Neural cell (in vitro differentiated cells): ENCODE measurements at regions not wholly inside any gene's neighbourhood (a gene's known extent, or its start where the extent isn't known, plus 50 kb on each side); places are given as distances from the start of the nearest gene placed in this dataset.
"Not testable (repeated sequence)": the region's sequence is repeated elsewhere in the genome, so short reads cannot be mapped to it uniquely, and the experiment has no call there.

ENCODE experiments used
- H2AFZ ChIP-seq: fragments of 200-600, 300-800 bp; sonication (generic), shearing (Covaris generic); 2 replicates; pipeline ENCODE4 v1.6.0; 2014; ENCODE audit warnings: low read depth, mild to moderate bottlenecking, antibody characterized with exemption, low read length, moderate library complexity
- H3F3A ChIP-seq: fragments of 200-600 bp; shearing (Covaris generic); 2 replicates; pipeline ENCODE4 v1.6.1; 2016; ENCODE audit warnings: mild to moderate bottlenecking, moderate library complexity, mixed read lengths, antibody characterized with exemption, low read length; ENCODE audit not compliant: insufficient read depth, poor library complexity, severe bottlenecking
- H3K27ac ChIP-seq: fragments of 200-600, 300-800 bp; sonication (generic), shearing (Covaris generic); 2 replicates; pipeline ENCODE4 v1.5.1; 2014; ENCODE audit warnings: mild to moderate bottlenecking, low read length, moderate library complexity
- H3K27me3 ChIP-seq: fragments of 300-800, 200-600 bp; sonication (generic), shearing (Covaris generic); 2 replicates; pipeline ENCODE4 v1.6.0; 2014; ENCODE audit warnings: mild to moderate bottlenecking, low read depth, low read length, moderate library complexity; ENCODE audit not compliant: insufficient read depth
- H3K36me3 ChIP-seq: fragments of 300-800, 200-600 bp; sonication (generic), shearing (Covaris generic); 2 replicates; pipeline ENCODE4 v1.5.1; 2014; ENCODE audit warnings: mild to moderate bottlenecking, antibody characterized with exemption, low read length, moderate library complexity; ENCODE audit not compliant: insufficient read depth
- H3K4me2 ChIP-seq: fragments of 300-800, 200-600 bp; sonication (generic), shearing (Covaris generic); 2 replicates; pipeline ENCODE4 v1.6.0; 2014; ENCODE audit warnings: mild to moderate bottlenecking, low read length
- H3K4me3 ChIP-seq: fragments of 300-800, 200-600 bp; sonication (generic), shearing (Covaris generic); 2 replicates; pipeline ENCODE4 v1.5.1; 2014; ENCODE audit warnings: mild to moderate bottlenecking, low read length, moderate library complexity
- H3K79me2 ChIP-seq: fragments of 200-600 bp; shearing (Covaris generic); replicated peaks from 2 replicates; pipeline ENCODE4 v1.6.0; 2014; ENCODE audit warnings: mild to moderate bottlenecking, low read length, moderate library complexity; ENCODE audit not compliant: insufficient read depth
- H3K9ac ChIP-seq: fragments of 300-800, 200-600 bp; sonication (generic), shearing (Covaris generic); 2 replicates; pipeline ENCODE4 v1.6.1; 2016; ENCODE audit warnings: mild to moderate bottlenecking, low read length, mixed read lengths
- H3K9me2 ChIP-seq: fragments of 200-600 bp; shearing (Covaris generic); 2 replicates; pipeline ENCODE4 v1.6.1; 2016; ENCODE audit warnings: mild to moderate bottlenecking, low read length, mixed read lengths; ENCODE audit not compliant: insufficient read depth
- H3K9me3 ChIP-seq: fragments of 200-600, 300-800 bp; sonication (generic), shearing (Covaris generic); 2 replicates; pipeline ENCODE4 v1.6.1; 2016; ENCODE audit warnings: mild to moderate bottlenecking, mixed run types, low read length, moderate library complexity, mixed read lengths
- H4K20me1 ChIP-seq: fragments of 200-600 bp; shearing (Covaris generic); 2 replicates; pipeline ENCODE4 v1.6.1; 2016; ENCODE audit warnings: mild to moderate bottlenecking, mixed run types; ENCODE audit not compliant: insufficient read depth
- EP300 ChIP-seq: fragments of 450-650 bp; conservative IDR thresholded peaks from 2 replicates; pipeline ENCODE4 v1.6.1; 2014; ENCODE audit warnings: antibody characterized with exemption, mild to moderate bottlenecking, moderate library complexity; ENCODE audit not compliant: poor library complexity, severe bottlenecking
- EZH2 ChIP-seq: fragments of 200-600, 300-800 bp; shearing (Covaris generic), sonication (generic); IDR thresholded peaks from 2 replicates; pipeline ENCODE4 v1.6.1; 2014; ENCODE audit warnings: antibody characterized with exemption, low read length, borderline replicate concordance, mild to moderate bottlenecking; ENCODE audit not compliant: insufficient read depth, poor library complexity, severe bottlenecking
- MXI1 ChIP-seq: fragments of 450-650 bp; conservative IDR thresholded peaks from 2 replicates; pipeline ENCODE4 v1.6.1; 2014; ENCODE audit warnings: antibody characterized with exemption, mild to moderate bottlenecking; ENCODE audit not compliant: poor library complexity, severe bottlenecking
- POLR2AphosphoS5 ChIP-seq: IDR thresholded peaks from 2 replicates; pipeline ENCODE4 v1.6.1; 2012
- RAD21 ChIP-seq: fragments of 450-650 bp; conservative IDR thresholded peaks from 2 replicates; pipeline ENCODE4 v1.6.1; 2014; ENCODE audit warnings: antibody characterized with exemption, mild to moderate bottlenecking, moderate library complexity
- SMC3 ChIP-seq: fragments of 450-650 bp; conservative IDR thresholded peaks from 2 replicates; pipeline ENCODE4 v1.6.1; 2014; ENCODE audit warnings: antibody characterized with exemption, mild to moderate bottlenecking, moderate library complexity; ENCODE audit not compliant: poor library complexity
- TAF1 ChIP-seq: IDR thresholded peaks from 2 replicates; pipeline ENCODE4 v1.6.1; 2012; ENCODE audit warnings: low read depth
- TF ChIP-seq, protein P1 (sequence below): IDR thresholded peaks from 2 replicates; pipeline ENCODE4 v1.6.1; 2012; ENCODE audit warnings: borderline replicate concordance
- TF ChIP-seq, protein P2 (sequence below): fragments of 450-650 bp; IDR thresholded peaks from 2 replicates; pipeline ENCODE4 v1.5.1; 2014; ENCODE audit warnings: antibody characterized with exemption, mild to moderate bottlenecking, moderate library complexity; ENCODE audit not compliant: poor library complexity, severe bottlenecking

DNA sequence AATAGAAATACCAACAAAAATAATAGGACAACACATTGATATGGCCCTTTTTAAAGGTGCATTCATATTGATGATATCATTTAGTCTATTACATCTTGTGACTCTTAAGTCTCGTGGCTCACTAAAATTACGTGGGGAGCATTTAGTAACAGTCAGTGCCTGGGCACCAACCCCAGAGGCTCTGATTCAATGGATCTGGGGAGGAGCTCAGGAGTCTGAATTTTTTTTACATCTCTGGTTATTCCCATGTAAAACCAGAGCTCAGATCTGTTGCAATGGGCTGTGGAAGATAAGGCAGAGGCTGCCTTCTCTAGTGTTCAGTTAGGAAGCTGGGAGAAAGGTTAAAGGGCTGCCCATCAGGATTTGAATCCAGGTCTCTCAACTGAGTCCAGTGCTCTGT is 549.9 kb upstream of the CDH5 start:
- no peak overlapping the region for H3K4me2 ChIP-seq
- H3K36me3 ChIP-seq, result no peaks in the 10 kb centered on the region
- H4K20me1 ChIP-seq, result no peaks in the 10 kb centered on the region
- H2AFZ ChIP-seq, result no peak overlapping the region
- no peak overlapping the region for H3K27ac ChIP-seq
- H3K79me2 ChIP-seq, result no peaks in the 10 kb centered on the region
- no peaks in the 10 kb centered on the region for H3K9me3 ChIP-seq
- TF ChIP-seq TAF1 (no peak), SMC3 (no peak), RAD21 (no peak), EZH2 (no peak), EP300 (no peak), POLR2AphosphoS5 (no peak), MXI1 (no peak)
- TF ChIP-seq, protein P1, sequence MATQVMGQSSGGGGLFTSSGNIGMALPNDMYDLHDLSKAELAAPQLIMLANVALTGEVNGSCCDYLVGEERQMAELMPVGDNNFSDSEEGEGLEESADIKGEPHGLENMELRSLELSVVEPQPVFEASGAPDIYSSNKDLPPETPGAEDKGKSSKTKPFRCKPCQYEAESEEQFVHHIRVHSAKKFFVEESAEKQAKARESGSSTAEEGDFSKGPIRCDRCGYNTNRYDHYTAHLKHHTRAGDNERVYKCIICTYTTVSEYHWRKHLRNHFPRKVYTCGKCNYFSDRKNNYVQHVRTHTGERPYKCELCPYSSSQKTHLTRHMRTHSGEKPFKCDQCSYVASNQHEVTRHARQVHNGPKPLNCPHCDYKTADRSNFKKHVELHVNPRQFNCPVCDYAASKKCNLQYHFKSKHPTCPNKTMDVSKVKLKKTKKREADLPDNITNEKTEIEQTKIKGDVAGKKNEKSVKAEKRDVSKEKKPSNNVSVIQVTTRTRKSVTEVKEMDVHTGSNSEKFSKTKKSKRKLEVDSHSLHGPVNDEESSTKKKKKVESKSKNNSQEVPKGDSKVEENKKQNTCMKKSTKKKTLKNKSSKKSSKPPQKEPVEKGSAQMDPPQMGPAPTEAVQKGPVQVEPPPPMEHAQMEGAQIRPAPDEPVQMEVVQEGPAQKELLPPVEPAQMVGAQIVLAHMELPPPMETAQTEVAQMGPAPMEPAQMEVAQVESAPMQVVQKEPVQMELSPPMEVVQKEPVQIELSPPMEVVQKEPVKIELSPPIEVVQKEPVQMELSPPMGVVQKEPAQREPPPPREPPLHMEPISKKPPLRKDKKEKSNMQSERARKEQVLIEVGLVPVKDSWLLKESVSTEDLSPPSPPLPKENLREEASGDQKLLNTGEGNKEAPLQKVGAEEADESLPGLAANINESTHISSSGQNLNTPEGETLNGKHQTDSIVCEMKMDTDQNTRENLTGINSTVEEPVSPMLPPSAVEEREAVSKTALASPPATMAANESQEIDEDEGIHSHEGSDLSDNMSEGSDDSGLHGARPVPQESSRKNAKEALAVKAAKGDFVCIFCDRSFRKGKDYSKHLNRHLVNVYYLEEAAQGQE, result no peak
- TF ChIP-seq, protein P2, sequence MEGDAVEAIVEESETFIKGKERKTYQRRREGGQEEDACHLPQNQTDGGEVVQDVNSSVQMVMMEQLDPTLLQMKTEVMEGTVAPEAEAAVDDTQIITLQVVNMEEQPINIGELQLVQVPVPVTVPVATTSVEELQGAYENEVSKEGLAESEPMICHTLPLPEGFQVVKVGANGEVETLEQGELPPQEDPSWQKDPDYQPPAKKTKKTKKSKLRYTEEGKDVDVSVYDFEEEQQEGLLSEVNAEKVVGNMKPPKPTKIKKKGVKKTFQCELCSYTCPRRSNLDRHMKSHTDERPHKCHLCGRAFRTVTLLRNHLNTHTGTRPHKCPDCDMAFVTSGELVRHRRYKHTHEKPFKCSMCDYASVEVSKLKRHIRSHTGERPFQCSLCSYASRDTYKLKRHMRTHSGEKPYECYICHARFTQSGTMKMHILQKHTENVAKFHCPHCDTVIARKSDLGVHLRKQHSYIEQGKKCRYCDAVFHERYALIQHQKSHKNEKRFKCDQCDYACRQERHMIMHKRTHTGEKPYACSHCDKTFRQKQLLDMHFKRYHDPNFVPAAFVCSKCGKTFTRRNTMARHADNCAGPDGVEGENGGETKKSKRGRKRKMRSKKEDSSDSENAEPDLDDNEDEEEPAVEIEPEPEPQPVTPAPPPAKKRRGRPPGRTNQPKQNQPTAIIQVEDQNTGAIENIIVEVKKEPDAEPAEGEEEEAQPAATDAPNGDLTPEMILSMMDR, result no peak
- H3K4me3 ChIP-seq, result no peak overlapping the region
- no peaks in the 10 kb centered on the region for H3K27me3 ChIP-seq
- no peaks in the 10 kb centered on the region for H3F3A ChIP-seq
- no peaks in the 10 kb centered on the region for H3K9me2 ChIP-seq
- H3K9ac ChIP-seq, result no peak overlapping the region

DNA sequence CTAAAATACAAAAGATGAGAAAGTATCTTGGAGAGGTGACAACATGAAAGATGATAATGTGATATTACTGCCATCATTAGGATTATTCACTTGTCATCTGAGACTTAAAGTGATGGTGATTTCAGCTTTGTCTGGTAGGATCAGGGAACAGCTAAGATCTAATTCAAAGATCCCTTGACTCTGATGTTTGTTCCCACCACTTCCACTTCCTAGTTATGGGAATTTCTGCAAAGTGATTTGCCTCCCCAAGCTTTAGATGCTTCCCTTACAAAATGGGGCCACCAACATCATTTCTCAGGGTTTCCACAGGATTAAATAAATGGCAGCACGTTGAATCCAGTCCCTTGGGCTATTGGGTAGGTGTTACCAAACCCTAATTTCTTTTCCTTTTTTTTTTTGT is 550.8 kb upstream of the CDH5 start:
- Histone ChIP-seq H3K4me2 (no peak overlapping the region), H3K27ac (no peak overlapping the region), H4K20me1 (no peaks in the 10 kb centered on the region), H3K9ac (no peak overlapping the region), H3K79me2 (no peaks in the 10 kb centered on the region), H3K36me3 (no peaks in the 10 kb centered on the region), H2AFZ (no peak overlapping the region), H3K27me3 (no peaks in the 10 kb centered on the region), H3K4me3 (no peak overlapping the region), H3K9me3 (no peaks in the 10 kb centered on the region), H3F3A (no peaks in the 10 kb centered on the region), H3K9me2 (no peaks in the 10 kb centered on the region)
- TF ChIP-seq TAF1, result no peak
- TF ChIP-seq, protein P2, result no peak
- peak; percentile 24 for TF ChIP-seq EP300
- TF ChIP-seq POLR2AphosphoS5, result no peak
- TF ChIP-seq, protein P1, result peak; percentile 99
- TF ChIP-seq EZH2, result no peak

DNA sequence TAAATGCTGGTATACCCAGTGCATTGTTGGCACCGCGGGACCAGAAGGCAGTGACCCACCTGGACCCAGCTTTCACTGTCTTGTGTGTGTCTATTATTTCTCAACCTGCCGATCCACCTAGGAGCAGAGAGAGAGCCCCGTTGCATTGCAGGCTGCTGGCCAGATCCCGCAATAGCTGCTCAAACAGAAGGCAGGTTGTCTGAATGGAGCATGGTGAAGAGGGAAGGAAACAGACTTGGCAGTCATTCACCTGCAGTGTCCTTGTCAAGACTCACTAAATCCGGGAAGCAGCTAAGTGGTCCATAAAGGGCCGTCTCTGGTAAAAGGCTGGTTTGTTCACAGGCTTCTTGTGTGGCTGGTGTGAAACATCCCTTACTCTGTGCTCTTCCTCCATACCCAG is 552.6 kb upstream of the CDH5 start:
- not testable (repeated sequence) for H3K9ac ChIP-seq, H3K4me2 ChIP-seq, H3K4me3 ChIP-seq, H3K27ac ChIP-seq, H3K36me3 ChIP-seq, H3K9me3 ChIP-seq, H3F3A ChIP-seq, H4K20me1 ChIP-seq, H2AFZ ChIP-seq, H3K79me2 ChIP-seq, H3K9me2 ChIP-seq, H3K27me3 ChIP-seq
